Upper lobe of left lung (tissue), 6 donors: ENCODE measurements at regions not wholly inside any gene's neighbourhood (a gene's known extent, or its start where the extent isn't known, plus 50 kb on each side); places are given as distances from the start of the nearest gene placed in this dataset.

ENCODE experiments used
- ATAC-seq, 2 donors: fragments of 200-7000 bp; cut with Tn5 transposase; one replicate each; pipeline ENCODE4 v1.9.1; 2022; ENCODE audit warnings: mild to moderate bottlenecking in 2 of 2, moderate library complexity in 2 of 2; ENCODE audit not compliant: low FRiP score in 2 of 2
- DNase-seq, 2 donors: peaks; one replicate each; pipeline ENCODE4 v3.0.0-alpha.2; 2019 to 2020
- H3K27ac ChIP-seq, 4 donors: fragments of 200-600 bp; sonication (generic); one replicate each; pipeline ENCODE4 v1.5.1; 2016 to 2019
- H3K27me3 ChIP-seq, 4 donors: fragments of 200-600 bp; sonication (generic); one replicate each; pipeline ENCODE4 v1.5.1; 2017 to 2019
- H3K36me3 ChIP-seq, 4 donors: fragments of 200-600 bp; sonication (generic); one replicate each; pipeline ENCODE4 v1.5.1; 2016 to 2019
- H3K4me1 ChIP-seq, 4 donors: fragments of 200-600 bp; sonication (generic); one replicate each; pipeline ENCODE4 v1.5.1; 2018 to 2019
- H3K4me3 ChIP-seq, 4 donors: fragments of 200-600 bp; sonication (generic); one replicate each; pipeline ENCODE4 v1.5.1; 2017 to 2019; ENCODE audit warnings: mild to moderate bottlenecking in 2 of 4, moderate library complexity in 1 of 4
- H3K9me3 ChIP-seq, 4 donors: fragments of 200-600 bp; sonication (generic); one replicate each; pipeline ENCODE4 v1.5.1; 2018 to 2019
- EP300 ChIP-seq, 4 donors: sonication (generic); formaldehyde crosslinking; IDR thresholded peaks; one replicate each; pipeline ENCODE4 v1.5.1; 2017; ENCODE audit warnings: antibody characterized with exemption in 4 of 4, control low read depth in 2 of 4
- POLR2A ChIP-seq, 4 donors: fragments of 450-650 bp; IDR thresholded peaks; one replicate each; pipeline ENCODE4 v1.5.1; 2016 to 2017; ENCODE audit warnings: antibody characterized with exemption in 4 of 4, mild to moderate bottlenecking in 2 of 4
- POLR2AphosphoS5 ChIP-seq, 2 donors: sonication (generic); formaldehyde crosslinking; IDR thresholded peaks; one replicate each; pipeline ENCODE4 v1.5.1; 2017; ENCODE audit warnings: antibody characterized with exemption in 2 of 2
- whole genome bisulfite sequencing, 2 donors: methylation state at CpG; one replicate each; pipeline ENCODE4 v1.1.5; 2017 to 2018; 5-methylcytosine and 5-hydroxymethylcytosine counted together
- TF ChIP-seq, protein P1 (sequence below), 6 experiments: fragments of 450-650 bp in 4 of 6; fragments of 200-600 bp in 2 of 6; sonication (generic) in 2 of 6; IDR thresholded peaks; one replicate each; pipeline ENCODE4 v1.5.1; 2016 to 2019; ENCODE audit warnings: antibody characterized with exemption in 6 of 6
- donor health status: DM: no; HTN: no; CAD: no; lungs with moderate emphysema.
- donor health status: DM: no; HTN: yes; CAD: no; lungs with severe emphysema.

DNA sequence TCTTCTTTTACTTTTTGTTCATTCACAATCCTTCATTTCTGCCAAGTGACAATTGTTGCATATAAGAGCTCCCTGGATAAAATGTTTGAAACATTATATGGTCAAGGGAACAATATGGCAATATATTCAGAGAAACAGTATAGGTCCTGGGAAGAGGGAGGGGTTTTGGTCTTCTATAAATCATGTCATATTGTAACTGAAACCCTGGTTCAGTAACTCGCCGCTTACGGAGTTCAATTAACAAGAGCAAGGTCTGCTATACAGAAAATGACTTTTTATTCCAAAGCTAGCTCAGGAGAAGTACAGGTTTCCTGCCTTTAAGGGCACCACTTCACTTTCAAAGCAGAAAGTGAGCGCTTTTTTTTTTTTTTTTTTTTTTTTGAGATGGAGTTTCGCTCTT is 522.1 kb upstream of the TGFBR2 start:
- Histone ChIP-seq H3K27me3 (no peaks in the 10 kb centered on the region), H3K36me3 (no peaks in the 10 kb centered on the region), H3K9me3 (no peaks in the 10 kb centered on the region), H3K27ac (no peak overlapping the region), H3K4me1 (no peaks in the 10 kb centered on the region), H3K4me3 (no peak overlapping the region)
- no peak for DNase-seq
- no peak for ATAC-seq
- WGBS, 2 donors, result 80 to 83% methylated on average over 5 of the region's 5 CpGs
- TF ChIP-seq POLR2A (IDR thresholded peaks at IDR 0.05) (no peak), EP300 (IDR thresholded peaks at IDR 0.05) (no peak), POLR2AphosphoS5 (IDR thresholded peaks at IDR 0.05) (no peak)
- TF ChIP-seq, protein P1, sequence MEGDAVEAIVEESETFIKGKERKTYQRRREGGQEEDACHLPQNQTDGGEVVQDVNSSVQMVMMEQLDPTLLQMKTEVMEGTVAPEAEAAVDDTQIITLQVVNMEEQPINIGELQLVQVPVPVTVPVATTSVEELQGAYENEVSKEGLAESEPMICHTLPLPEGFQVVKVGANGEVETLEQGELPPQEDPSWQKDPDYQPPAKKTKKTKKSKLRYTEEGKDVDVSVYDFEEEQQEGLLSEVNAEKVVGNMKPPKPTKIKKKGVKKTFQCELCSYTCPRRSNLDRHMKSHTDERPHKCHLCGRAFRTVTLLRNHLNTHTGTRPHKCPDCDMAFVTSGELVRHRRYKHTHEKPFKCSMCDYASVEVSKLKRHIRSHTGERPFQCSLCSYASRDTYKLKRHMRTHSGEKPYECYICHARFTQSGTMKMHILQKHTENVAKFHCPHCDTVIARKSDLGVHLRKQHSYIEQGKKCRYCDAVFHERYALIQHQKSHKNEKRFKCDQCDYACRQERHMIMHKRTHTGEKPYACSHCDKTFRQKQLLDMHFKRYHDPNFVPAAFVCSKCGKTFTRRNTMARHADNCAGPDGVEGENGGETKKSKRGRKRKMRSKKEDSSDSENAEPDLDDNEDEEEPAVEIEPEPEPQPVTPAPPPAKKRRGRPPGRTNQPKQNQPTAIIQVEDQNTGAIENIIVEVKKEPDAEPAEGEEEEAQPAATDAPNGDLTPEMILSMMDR (IDR thresholded peaks at IDR 0.05), result no peak

DNA sequence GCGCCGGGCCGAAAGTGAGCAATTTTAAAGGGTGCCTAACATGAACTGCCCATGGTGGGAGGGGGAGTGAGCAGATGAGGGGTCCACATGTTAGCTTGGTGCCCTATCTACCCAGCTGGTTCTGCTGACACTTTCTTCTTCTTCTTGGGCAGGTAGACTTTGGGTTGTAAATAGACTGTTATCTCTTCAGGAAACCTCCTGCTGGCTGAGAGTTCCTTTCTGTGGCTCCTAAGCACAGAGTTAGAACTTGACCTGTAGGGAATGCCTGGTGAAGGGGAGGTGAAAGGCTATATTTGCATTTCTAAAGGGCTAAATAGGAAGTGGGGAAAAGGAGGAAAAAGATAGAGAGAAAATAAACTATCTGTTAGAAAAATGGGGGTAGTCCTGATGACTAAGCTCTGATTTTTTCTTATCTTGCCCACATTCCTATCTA is 521.4 kb upstream of the TGFBR2 start:
- TF ChIP-seq POLR2AphosphoS5 (IDR thresholded peaks at IDR 0.05) (no peak), EP300 (IDR thresholded peaks at IDR 0.05) (no peak), POLR2A (IDR thresholded peaks at IDR 0.05) (no peak)
- TF ChIP-seq, protein P1 (IDR thresholded peaks at IDR 0.05), result no peak
- 91 to 96% methylated on average over 3 of the region's 3 CpGs for WGBS, 2 donors
- DNase-seq (no peak), ATAC-seq (no peak)
- H3K27ac ChIP-seq, result no peak overlapping the region
- H3K4me1 ChIP-seq, result no peaks in the 10 kb centered on the region
- H3K27me3 ChIP-seq, result no peaks in the 10 kb centered on the region
- no peak overlapping the region for H3K4me3 ChIP-seq
- H3K36me3 ChIP-seq, result no peaks in the 10 kb centered on the region
- no peaks in the 10 kb centered on the region for H3K9me3 ChIP-seq

DNA sequence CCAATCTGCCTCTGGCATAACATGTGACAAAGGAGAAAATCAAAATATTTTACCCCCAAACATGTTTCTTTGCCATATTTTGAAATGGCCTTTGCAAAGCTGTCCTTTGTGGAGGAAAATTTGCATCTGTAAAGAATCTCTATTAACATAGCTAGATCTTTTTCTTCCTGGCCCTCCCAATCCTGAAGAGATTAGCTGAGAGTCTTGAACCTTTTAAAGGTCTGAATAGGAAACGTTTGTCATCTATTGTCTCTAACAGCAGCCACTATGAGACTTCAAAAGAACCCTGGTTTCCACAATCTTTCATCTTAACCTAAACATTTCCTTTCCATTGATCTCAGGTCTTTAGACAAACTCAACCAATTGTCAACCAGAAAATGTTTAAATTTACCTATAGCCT is 520.9 kb upstream of the TGFBR2 start:
- TF ChIP-seq, protein P1 (IDR thresholded peaks at IDR 0.05), result no peak
- TF ChIP-seq POLR2AphosphoS5 (IDR thresholded peaks at IDR 0.05), result no peak
- Histone ChIP-seq H3K27ac (no peak overlapping the region), H3K9me3 (no peaks in the 10 kb centered on the region), H3K4me1 (no peaks in the 10 kb centered on the region), H3K27me3 (no peaks in the 10 kb centered on the region), H3K4me3 (no peak overlapping the region), H3K36me3 (no peaks in the 10 kb centered on the region)
- WGBS, 2 donors, result 27 to 54% methylated on average over 1 of the region's 1 CpG
- ATAC-seq, result no peak
- DNase-seq, result no peak

DNA sequence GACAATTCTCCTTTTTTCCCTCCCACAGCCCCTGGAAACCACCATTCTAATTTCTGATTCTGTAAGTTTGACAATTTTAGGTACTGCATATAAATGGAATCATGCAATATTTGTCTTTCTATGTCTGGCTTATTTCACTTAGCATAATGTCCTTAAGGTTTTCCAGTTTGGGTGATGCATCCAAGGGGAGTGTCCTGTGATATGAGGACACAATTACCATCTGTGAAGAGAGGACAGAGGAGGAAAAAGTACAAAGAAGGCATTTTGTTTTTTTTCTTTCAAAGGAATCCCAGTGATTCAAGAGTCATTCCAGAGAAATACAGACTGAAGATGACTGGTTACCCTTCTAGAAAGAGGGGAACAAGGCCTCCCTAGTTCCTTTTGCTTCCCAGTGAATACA is 514.7 kb upstream of the TGFBR2 start:
- DNase-seq (no peak), ATAC-seq (no peak)
- Histone ChIP-seq H3K36me3 (no peaks in the 10 kb centered on the region), H3K9me3 (peaks cover 0 to 5% (median 1%) of the 10 kb centered on the region in 4 donors), H3K4me1 (no peaks in the 10 kb centered on the region), H3K27ac (no peak overlapping the region), H3K27me3 (no peaks in the 10 kb centered on the region), H3K4me3 (no peak overlapping the region)
- TF ChIP-seq POLR2A (IDR thresholded peaks at IDR 0.05) (no peak), POLR2AphosphoS5 (IDR thresholded peaks at IDR 0.05) (no peak), EP300 (IDR thresholded peaks at IDR 0.05) (no peak)
- TF ChIP-seq, protein P1 (IDR thresholded peaks at IDR 0.05), result no peak

DNA sequence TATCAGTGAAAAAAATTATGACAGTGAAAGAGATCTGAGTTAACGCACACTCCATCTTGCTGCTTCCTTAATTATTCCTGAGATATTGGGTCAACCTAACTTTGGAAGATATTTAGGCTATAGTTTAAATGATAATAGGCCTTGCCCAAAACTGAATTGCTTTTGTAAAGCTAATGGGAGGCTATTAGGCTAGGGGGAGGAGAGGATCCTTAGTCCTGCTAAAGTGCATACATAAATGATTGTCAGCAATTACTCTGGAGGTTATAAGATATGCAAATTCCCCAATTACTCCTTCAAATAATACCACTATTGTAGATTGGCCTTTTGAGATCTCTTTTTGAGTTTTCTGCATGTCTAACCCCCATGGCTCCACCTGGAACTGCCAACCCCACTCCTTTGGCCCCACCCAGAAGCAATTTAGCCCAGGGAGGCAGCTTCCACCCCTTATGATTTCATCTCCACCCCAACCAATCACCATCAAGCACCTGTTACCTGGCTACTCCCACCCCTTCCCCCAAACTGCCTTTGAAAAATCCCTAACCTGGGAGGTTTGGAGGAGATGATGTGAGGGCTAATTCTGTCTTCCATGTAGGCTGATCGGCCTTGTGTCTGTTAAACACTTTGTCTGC is 509.3 kb upstream of the TGFBR2 start:
- no peak for DNase-seq
- no peak for ATAC-seq
- WGBS, 2 donors, result 92 to 95% methylated on average over 2 of the region's 2 CpGs

More for the DNA sequence above, 509.3 kb upstream of the TGFBR2 start:
- Histone ChIP-seq H3K4me3 (no peak overlapping the region), H3K27ac (no peak overlapping the region), H3K4me1 (no peaks in the 10 kb centered on the region), H3K36me3 (no peaks in the 10 kb centered on the region), H3K9me3 (peaks cover 0 to 5% (median 1%) of the 10 kb centered on the region in 4 donors), H3K27me3 (no peaks in the 10 kb centered on the region)
- no peak for TF ChIP-seq POLR2A (IDR thresholded peaks at IDR 0.05)
- TF ChIP-seq, protein P1 (IDR thresholded peaks at IDR 0.05), result no peak
- no peak for TF ChIP-seq POLR2AphosphoS5 (IDR thresholded peaks at IDR 0.05)
- no peak for TF ChIP-seq EP300 (IDR thresholded peaks at IDR 0.05)
